GM12878 (cell line): ENCODE measurements at regions not wholly inside any gene's neighbourhood (a gene's known extent, or its start where the extent isn't known, plus 50 kb on each side); places are given as distances from the start of the nearest gene placed in this dataset.

Experiments used
- ATF7 ChIP-seq: fragments of 450-650 bp; IDR thresholded peaks from 2 replicates; pipeline ENCODE4 v1.6.1; 2016; ENCODE audit warnings: low read depth, mild to moderate bottlenecking
- CREM ChIP-seq: IDR thresholded peaks from 2 replicates; pipeline ENCODE4 v1.6.1; 2014; ENCODE audit warnings: antibody characterized with exemption, low read depth
- CTCF ChIP-seq, 3 experiments: IDR thresholded peaks in 2 of 3; conservative IDR thresholded peaks in 1 of 3; 2 replicates each; pipeline ENCODE4 v1.5.1; 2011; ENCODE audit warnings: low read depth in 3 of 3, low read length in 3 of 3, mild to moderate bottlenecking in 3 of 3, control low read depth in 2 of 3, moderate library complexity in 2 of 3, inconsistent platforms in 1 of 3, mixed read lengths in 1 of 3; ENCODE audit not compliant: control insufficient read depth in 2 of 3, insufficient read depth in 1 of 3; ENCODE audit errors: extremely low read depth in 1 of 3
- DPF2 ChIP-seq: fragments of 450-650 bp; IDR thresholded peaks from 2 replicates; pipeline ENCODE4 v1.6.1; 2017; ENCODE audit warnings: mild to moderate bottlenecking
- IKZF1 ChIP-seq: fragments of 450-650 bp; conservative IDR thresholded peaks from 2 replicates; pipeline ENCODE4 v1.6.1; 2017; ENCODE audit warnings: antibody characterized with exemption, mild to moderate bottlenecking
- SP1 ChIP-seq: IDR thresholded peaks from one replicate; pipeline ENCODE4 v1.6.1; 2011; ENCODE audit warnings: low read depth, low read length
- TF ChIP-seq, protein P1 (sequence below): fragments of 450-650 bp; IDR thresholded peaks from 2 replicates; pipeline ENCODE4 v1.6.1; 2017; ENCODE audit warnings: mild to moderate bottlenecking, low read depth, inconsistent platforms; ENCODE audit not compliant: poor library complexity, severe bottlenecking
- TF ChIP-seq, protein P2 (sequence below): IDR thresholded peaks from 2 replicates; pipeline ENCODE4 v1.6.1; 2011; ENCODE audit warnings: borderline replicate concordance, low read depth, mild to moderate bottlenecking, moderate library complexity, low read length; ENCODE audit not compliant: insufficient read depth, poor library complexity, severe bottlenecking

DNA sequence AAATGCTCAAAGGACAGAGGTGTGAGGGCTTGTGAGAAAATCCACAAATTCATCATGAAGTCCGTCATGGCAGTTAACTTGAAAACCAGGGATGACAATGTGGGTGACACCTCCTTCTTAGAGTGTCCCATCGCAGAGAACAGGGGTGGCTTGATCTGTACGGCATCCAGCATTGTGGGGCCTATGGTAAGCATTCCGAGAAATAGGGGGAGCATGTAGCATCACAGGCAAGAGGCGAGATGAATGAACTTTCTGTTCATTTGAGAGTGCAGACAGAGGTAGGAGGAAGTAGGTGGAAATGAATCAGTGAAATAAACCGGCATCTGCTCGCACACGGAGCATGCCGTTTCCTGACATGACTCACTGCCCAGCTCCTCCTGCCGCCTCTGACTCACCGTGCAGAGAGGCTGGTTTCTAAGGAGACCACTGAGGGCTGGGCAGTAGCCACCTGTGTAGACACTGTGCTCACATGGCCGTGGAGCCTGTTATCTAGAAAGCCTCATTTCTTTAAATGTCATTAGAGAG, 339.0 kb downstream of the RFC3 start (continued):
- TF ChIP-seq SP1 = no peak
- TF ChIP-seq, protein P1, sequence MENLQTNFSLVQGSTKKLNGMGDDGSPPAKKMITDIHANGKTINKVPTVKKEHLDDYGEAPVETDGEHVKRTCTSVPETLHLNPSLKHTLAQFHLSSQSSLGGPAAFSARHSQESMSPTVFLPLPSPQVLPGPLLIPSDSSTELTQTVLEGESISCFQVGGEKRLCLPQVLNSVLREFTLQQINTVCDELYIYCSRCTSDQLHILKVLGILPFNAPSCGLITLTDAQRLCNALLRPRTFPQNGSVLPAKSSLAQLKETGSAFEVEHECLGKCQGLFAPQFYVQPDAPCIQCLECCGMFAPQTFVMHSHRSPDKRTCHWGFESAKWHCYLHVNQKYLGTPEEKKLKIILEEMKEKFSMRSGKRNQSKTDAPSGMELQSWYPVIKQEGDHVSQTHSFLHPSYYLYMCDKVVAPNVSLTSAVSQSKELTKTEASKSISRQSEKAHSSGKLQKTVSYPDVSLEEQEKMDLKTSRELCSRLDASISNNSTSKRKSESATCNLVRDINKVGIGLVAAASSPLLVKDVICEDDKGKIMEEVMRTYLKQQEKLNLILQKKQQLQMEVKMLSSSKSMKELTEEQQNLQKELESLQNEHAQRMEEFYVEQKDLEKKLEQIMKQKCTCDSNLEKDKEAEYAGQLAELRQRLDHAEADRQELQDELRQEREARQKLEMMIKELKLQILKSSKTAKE = no peak
- TF ChIP-seq DPF2 = 0 out of 2 replicates have a peak, but pooled peaks have one; percentile 39
- TF ChIP-seq ATF7 = peak; percentile 66
- TF ChIP-seq IKZF1 = peak; percentile 56
- no peak for TF ChIP-seq CTCF (IDR thresholded peaks at IDR 0.05 in 2 of 3, conservative IDR thresholded peaks at IDR 0.05 in 1 of 3; ENCODE audit: control insufficient read depth in 2 of 3, extremely low read depth in 1 of 3, insufficient read depth in 1 of 3, low read depth in 3 of 3, low read length in 3 of 3)
- TF ChIP-seq CREM = peak; percentile 53
- TF ChIP-seq, protein P2, sequence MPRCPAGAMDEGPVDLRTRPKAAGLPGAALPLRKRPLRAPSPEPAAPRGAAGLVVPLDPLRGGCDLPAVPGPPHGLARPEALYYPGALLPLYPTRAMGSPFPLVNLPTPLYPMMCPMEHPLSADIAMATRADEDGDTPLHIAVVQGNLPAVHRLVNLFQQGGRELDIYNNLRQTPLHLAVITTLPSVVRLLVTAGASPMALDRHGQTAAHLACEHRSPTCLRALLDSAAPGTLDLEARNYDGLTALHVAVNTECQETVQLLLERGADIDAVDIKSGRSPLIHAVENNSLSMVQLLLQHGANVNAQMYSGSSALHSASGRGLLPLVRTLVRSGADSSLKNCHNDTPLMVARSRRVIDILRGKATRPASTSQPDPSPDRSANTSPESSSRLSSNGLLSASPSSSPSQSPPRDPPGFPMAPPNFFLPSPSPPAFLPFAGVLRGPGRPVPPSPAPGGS = no peak
